DOHH2 (cell line): ENCODE measurements at regions not wholly inside any gene's neighbourhood (a gene's known extent, or its start where the extent isn't known, plus 50 kb on each side); places are given as distances from the start of the nearest gene placed in this dataset.

ENCODE experiments used
- CTCF ChIP-seq: fragments of 200-600 bp; sonication (generic); IDR thresholded peaks from one replicate; pipeline ENCODE4 v1.5.1; 2014; ENCODE audit warnings: antibody characterized with exemption, mild to moderate bottlenecking, low read depth, low read length; ENCODE audit not compliant: poor library complexity, severe bottlenecking
- EZH2phosphoT487 ChIP-seq: fragments of 200-600 bp; sonication (generic); IDR thresholded peaks from 2 replicates; pipeline ENCODE4 v1.6.1; 2017; ENCODE audit warnings: borderline replicate concordance, mild to moderate bottlenecking, antibody characterized with exemption, low read length, moderate library complexity, mixed read lengths

DNA sequence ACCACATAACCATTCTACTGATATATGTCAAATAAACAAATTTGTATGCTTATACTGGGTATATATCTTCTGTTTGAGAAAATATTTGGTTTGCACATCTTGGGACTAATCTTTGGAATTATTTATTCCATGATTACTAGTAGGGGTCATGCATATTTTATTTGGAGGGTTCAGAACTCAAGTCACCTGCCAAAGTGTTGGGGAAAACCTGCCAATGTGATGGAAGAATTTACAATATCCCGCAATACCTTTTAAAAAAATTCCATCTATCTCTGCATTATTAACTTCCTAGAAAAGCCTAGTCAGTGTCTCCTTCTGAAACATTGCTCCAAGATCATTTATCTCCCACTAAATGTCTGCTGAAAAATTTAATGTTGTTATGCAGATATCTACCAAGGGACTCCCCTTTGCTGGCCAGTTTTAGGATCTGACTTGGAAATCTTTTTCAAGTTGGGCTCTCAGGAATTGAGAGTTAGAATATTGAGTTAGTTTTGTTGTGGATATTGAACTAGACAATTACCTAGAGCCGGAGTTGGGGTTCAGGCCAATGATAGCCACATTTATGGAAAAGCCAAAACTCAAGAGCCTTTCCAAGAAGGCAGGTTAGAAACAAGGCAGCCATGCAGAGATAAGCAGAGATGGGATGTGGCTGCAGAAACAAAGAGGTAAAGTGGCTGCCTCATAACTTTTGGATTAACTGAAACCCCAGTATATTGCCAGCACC, 425.2 kb downstream of the ADAMTS20 start:
- TF ChIP-seq CTCF = no peak
- TF ChIP-seq EZH2phosphoT487 = no peak
